OCI-LY7 (cell line): ENCODE measurements at regions not wholly inside any gene's neighbourhood (a gene's known extent, or its start where the extent isn't known, plus 50 kb on each side); places are given as distances from the start of the nearest gene placed in this dataset.

Source experiments
- EZH2phosphoT487 ChIP-seq: fragments of 200-600 bp; sonication (generic); IDR thresholded peaks from 2 replicates; pipeline ENCODE4 v1.6.1; 2018; ENCODE audit warnings: low read depth, borderline replicate concordance, mild to moderate bottlenecking, mixed run types, antibody characterized with exemption, low read length, moderate library complexity, mixed read lengths
- TF ChIP-seq, protein P1 (sequence below): fragments of 200-600 bp; sonication (generic); conservative IDR thresholded peaks from 2 replicates; pipeline ENCODE4 v1.5.1; 2014; ENCODE audit warnings: mild to moderate bottlenecking, antibody characterized with exemption, low read length, moderate library complexity, mixed read lengths

DNA sequence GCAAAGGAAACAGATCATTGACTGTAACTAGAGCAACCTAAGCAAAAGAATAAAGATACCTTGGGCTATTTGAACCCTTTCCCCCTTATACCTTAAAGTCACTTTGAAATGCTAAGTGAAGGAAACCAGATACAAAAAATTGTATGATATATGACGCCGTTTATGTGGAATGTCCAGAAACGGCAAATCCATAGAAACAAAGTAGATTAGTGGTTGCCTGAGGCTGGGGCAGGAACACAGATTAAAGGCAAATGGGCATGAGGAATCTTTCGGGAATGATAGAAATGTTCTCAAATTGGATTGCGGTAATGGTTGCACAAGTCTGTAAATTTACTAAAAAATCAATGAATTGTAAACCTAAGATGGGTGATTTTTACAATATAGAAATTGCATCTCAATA is 160.1 kb upstream of the CCDC54 start:
- TF ChIP-seq, protein P1, sequence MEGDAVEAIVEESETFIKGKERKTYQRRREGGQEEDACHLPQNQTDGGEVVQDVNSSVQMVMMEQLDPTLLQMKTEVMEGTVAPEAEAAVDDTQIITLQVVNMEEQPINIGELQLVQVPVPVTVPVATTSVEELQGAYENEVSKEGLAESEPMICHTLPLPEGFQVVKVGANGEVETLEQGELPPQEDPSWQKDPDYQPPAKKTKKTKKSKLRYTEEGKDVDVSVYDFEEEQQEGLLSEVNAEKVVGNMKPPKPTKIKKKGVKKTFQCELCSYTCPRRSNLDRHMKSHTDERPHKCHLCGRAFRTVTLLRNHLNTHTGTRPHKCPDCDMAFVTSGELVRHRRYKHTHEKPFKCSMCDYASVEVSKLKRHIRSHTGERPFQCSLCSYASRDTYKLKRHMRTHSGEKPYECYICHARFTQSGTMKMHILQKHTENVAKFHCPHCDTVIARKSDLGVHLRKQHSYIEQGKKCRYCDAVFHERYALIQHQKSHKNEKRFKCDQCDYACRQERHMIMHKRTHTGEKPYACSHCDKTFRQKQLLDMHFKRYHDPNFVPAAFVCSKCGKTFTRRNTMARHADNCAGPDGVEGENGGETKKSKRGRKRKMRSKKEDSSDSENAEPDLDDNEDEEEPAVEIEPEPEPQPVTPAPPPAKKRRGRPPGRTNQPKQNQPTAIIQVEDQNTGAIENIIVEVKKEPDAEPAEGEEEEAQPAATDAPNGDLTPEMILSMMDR: no peak
- TF ChIP-seq EZH2phosphoT487: no peak
